Right atrium auricular region (tissue), 2 donors: ENCODE measurements at regions not wholly inside any gene's neighbourhood (a gene's known extent, or its start where the extent isn't known, plus 50 kb on each side); places are given as distances from the start of the nearest gene placed in this dataset.

Source experiments
- DNase-seq: peaks from one replicate; pipeline ENCODE4 v3.0.0-alpha.2; 2019; ENCODE audit warnings: low spot score
- H3K27ac ChIP-seq, 2 donors: fragments of 200-600 bp; sonication (generic); 1 replicate in 1 of 2; 2 replicates in 1 of 2; pipeline ENCODE4 v1.5.1; 2016 to 2019
- H3K27me3 ChIP-seq, 2 donors: fragments of 200-600 bp; sonication (generic); one replicate each; pipeline versions ENCODE4 v1.5.1 to v1.6.0; 2017 to 2019
- H3K36me3 ChIP-seq: fragments of 200-600 bp; sonication (generic); one replicate; pipeline ENCODE4 v1.5.1; 2016
- H3K4me1 ChIP-seq, 2 donors: fragments of 200-600 bp; sonication (generic); one replicate each; pipeline versions ENCODE4 v1.5.1 to v1.6.0; 2017 to 2019
- H3K4me3 ChIP-seq, 2 donors: fragments of 200-600 bp; sonication (generic); 1 replicate in 1 of 2; 2 replicates in 1 of 2; pipeline ENCODE4 v1.5.1; 2017 to 2019; ENCODE audit warnings: mild to moderate bottlenecking in 1 of 2, moderate library complexity in 1 of 2
- H3K9me3 ChIP-seq, 2 donors: fragments of 200-600 bp; sonication (generic); one replicate each; pipeline ENCODE4 v1.5.1; 2019
- CTCF ChIP-seq, 2 donors: fragments of 200-600 bp; sonication (generic); IDR thresholded peaks; one replicate each; pipeline ENCODE4 v1.5.1; 2019; ENCODE audit warnings: antibody characterized with exemption in 2 of 2

DNA sequence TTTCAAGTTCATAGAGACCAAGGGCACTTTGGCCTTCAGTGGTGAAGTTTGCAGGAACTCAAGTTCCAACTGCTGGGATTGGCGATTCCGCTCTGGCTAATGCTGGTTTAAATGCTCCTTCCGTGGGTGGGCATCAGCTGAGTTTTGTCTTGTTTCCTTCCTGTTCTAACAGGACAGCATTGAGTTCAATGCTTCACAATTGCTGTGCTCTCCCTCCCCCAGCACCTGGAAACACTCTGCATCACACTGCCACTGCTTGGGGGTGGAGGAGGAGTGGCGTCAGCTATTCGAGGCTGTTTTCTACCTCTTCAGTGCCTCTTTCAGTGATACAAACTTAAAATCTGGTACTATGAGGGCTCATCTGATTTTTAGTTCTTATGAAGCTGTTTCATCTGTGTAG, 634.9 kb downstream of the FSCB start:
- no peak for DNase-seq
- Histone ChIP-seq H3K36me3 (no peaks in the 10 kb centered on the region), H3K9me3 (no peaks in the 10 kb centered on the region)

GRCh38 chr14:43858981-43859380, 648.1 kb downstream of the FSCB start:
- Histone ChIP-seq H3K27me3 (no peaks in the 10 kb centered on the region), H3K9me3 (no peaks in the 10 kb centered on the region), H3K36me3 (no peaks in the 10 kb centered on the region), H3K4me3 (no peak overlapping the region), H3K4me1 (no peaks in the 10 kb centered on the region), H3K27ac (no peak overlapping the region)
- TF ChIP-seq CTCF (IDR thresholded peaks at IDR 0.05): no peak
- DNase-seq: no peak

More for the DNA sequence above, 634.9 kb downstream of the FSCB start:
- Histone ChIP-seq H3K4me1 (no peaks in the 10 kb centered on the region), H3K27me3 (no peaks in the 10 kb centered on the region), H3K4me3 (no peak overlapping the region), H3K27ac (no peak overlapping the region)
- TF ChIP-seq CTCF (IDR thresholded peaks at IDR 0.05): no peak

- no peak for DNase-seq
- no peaks in the 10 kb centered on the region for H3K9me3 ChIP-seq
- H3K36me3 ChIP-seq: no peaks in the 10 kb centered on the region
- no peak for TF ChIP-seq CTCF (IDR thresholded peaks at IDR 0.05)
- H3K27ac ChIP-seq: no peak overlapping the region
- H3K4me3 ChIP-seq: no peak overlapping the region
- no peaks in the 10 kb centered on the region for H3K4me1 ChIP-seq
- H3K27me3 ChIP-seq: no peaks in the 10 kb centered on the region
These were observed 651.5 kb downstream of the FSCB start for GRCh38 chr14:43855556-43855955.

DNA sequence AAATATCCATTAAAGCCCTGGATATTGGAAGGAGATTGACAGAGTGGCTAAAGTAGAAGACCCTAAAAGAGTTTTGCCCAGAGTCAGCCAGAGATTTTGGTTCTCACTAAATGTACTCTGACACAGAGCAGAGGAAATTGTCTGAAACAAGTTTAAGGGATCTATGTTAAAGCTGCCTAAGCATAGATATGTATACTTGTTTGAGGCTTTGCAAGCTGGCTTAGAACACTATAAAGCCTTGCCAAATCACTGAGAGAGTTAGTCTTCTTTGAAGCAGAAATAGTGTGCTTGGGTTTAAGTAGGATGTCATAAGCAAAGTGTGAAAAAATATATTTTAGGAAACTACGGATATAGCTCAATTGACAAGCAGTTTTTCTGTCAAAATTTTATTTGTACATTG, 653.5 kb downstream of the FSCB start:
- Histone ChIP-seq H3K9me3 (no peaks in the 10 kb centered on the region), H3K27ac (no peak overlapping the region), H3K27me3 (no peaks in the 10 kb centered on the region), H3K4me3 (no peak overlapping the region), H3K4me1 (no peaks in the 10 kb centered on the region), H3K36me3 (no peaks in the 10 kb centered on the region)
- no peak for TF ChIP-seq CTCF (IDR thresholded peaks at IDR 0.05)
- DNase-seq: no peak

DNA sequence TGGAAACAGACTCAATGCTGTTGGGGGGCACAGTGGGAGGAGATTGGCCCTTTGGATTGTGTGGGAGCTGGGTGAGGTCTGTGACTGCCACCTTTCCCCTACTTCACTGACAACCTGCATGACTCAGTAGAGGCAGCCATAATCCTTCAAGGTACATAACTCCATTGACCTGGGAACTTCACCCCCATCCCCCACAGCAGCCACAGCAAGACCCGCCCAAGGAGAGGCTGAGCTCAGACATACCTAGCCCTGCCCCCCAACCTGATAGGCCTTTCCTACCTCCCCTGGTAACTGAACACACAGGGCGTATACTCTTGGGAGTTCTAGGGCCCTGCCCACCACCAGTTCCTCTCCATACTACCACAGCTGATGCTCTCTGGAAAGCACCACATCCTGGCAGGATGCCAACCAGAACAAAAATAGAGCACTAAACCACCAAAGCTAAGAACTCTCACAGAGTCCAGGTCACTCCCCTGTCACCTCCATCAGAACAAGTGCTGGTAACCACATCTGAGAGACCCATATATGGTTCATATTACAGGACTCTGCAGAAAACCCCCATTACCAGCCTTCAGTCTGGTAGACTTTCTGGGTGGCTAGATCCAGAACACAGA, 703.9 kb downstream of the FSCB start:
- Histone ChIP-seq H3K4me1 (no peaks in the 10 kb centered on the region), H3K27ac (no peak overlapping the region), H3K4me3 (no peak overlapping the region), H3K9me3 (no peaks in the 10 kb centered on the region), H3K27me3 (no peaks in the 10 kb centered on the region), H3K36me3 (no peaks in the 10 kb centered on the region)
- DNase-seq: no peak
- no peak for TF ChIP-seq CTCF (IDR thresholded peaks at IDR 0.05)

DNA sequence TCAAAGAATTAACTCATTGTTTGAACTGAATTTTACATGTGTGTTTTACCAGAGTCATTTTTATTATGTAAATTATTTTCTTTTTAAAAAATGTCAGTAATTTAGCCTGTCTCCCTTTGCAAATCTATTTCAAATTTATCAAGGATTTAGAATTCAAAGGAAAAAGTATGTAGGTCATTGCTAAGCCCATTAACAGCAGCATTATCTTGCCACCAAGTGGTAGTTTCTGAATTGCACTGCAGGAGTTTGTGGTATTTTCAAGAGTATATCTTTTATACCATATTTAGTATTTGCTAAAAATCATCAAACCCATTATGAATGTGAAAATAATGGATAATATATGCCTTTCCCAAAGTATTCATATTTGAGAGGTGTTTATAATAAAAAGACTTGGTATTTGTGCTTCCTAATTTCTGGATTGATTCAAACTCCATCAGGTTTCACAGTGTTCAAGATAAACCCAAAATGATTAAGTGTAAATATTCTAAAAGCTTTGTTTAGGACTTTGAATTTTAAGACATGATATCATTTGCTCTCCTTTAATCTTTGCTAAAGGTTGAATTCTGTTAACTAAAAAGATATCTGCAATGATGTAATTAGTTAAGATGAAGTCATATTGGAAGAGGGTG, 711.4 kb downstream of the FSCB start:
- DNase-seq: no peak
- Histone ChIP-seq H3K4me1 (no peaks in the 10 kb centered on the region), H3K4me3 (no peak overlapping the region), H3K36me3 (no peaks in the 10 kb centered on the region), H3K9me3 (no peaks in the 10 kb centered on the region), H3K27ac (no peak overlapping the region), H3K27me3 (no peaks in the 10 kb centered on the region)
- no peak for TF ChIP-seq CTCF (IDR thresholded peaks at IDR 0.05)
